ENCODE measurements at regions not wholly inside any gene's neighbourhood (a gene's known extent, or its start where the extent isn't known, plus 50 kb on each side); places are given as distances from the start of the nearest gene placed in this dataset.
A peak's percentile ranks its signal among the peaks of the same experiment; 100 is the strongest.
"Not testable (repeated sequence)": the region's sequence is repeated elsewhere in the genome, so short reads cannot be mapped to it uniquely, and the experiment has no call there.

GRCh38 chr1:238999944-239000343 lies 386.4 kb upstream of the CHRM3 start:
- no peak for DNase-seq

DNA sequence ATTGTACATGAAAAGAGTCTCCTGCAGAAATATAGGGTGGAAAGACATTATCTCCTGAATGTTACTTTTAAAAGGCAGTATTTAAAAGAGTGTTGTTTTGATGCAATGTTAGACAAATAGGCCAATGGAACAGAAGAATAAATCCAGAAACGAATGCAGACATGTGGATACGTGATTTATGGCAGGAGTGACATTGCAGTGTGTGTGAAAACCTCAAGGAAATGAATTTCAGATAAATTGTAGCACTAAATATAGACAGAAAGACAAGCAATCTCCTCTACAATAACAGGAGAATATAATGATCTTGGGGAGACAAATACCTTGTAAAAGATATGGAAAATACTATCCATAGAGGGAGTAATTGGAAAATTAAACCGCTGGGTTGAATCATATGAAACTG lies 387.8 kb upstream of the CHRM3 start:
- DNase-seq, result no peak

DNA sequence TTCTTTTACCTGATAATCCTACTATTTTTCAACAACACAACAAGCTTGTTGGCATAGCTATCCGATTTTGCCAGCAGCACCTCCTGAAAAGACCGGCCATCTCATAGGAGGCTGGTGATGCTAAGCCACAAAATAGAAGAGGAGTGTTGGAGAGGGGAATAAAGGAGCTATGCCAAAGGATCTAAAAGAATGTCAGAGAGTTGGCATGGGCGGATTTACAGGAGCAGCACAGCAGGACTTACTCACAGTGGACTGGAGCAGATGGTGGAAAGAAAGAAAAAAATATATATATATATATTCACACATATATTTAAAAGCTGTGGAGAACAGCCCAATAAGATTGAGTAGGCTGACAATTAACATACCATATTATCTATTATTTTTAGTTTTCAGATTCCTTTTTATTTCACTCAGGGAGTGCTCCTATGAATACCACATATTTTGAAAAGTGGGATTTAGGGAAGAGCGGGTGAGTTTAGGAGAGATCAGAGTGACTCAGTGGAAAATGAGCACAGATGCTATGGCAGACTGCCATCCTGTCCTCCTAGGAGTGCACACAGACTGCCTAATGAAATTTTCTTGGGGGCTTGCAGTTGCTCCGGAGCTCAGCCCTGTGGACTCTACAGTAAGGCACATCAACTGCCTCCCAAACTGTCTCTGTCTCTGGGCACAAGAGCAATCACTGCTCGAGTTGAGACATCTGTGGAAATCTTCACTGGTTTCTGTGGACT lies 394.4 kb upstream of the CHRM3 start:
- peak; percentile 14 for DNase-seq

DNA sequence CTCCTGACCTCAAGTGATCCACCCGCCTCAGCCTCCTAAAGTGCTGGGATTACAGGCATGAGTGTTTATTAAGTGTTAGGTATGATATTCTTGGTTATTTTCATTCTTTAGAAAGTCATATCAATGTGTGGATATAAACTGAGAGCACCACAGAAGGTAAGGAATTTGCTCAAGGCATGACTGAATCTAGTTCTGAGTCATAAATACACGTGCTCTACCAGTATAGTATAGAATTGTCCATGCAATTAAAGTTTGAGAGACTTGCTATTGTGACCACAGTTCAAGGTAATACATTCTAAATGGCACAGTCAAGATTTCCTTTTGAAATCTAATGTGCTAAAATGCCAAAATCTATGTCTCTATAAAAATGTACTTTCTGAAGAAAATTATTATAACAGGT lies 401.1 kb upstream of the CHRM3 start:
- no peak for DNase-seq

GRCh38 chr1:238982736-238983135 lies 403.6 kb upstream of the CHRM3 start:
- DNase-seq, result no peak

DNA sequence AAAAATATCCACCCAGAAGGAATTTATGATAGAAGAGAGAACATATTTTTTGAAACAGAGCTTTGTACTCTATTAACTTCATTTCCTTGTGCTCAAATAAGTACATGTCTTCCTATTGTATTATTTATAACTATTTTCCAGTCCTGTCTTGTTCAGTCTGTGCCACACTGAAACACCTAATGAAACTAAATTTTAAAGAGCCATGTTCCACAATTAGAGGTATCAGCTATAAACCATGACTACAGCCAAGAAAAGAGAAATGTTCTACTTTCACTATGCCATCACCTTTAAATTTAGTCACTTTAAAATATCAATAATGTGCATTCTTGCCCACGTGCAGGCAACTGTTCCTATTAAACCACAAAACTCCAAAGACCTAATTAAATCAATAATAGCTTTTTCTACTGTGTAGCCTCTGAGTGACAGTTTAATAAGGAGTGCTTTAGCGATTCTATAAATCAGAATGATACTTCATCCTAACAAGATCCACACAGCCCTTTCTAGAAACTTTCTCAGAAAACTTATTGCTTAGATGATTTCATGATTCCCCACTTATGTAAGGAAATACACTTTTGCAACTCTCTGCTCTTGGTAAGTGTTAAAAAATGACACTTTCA lies 404.9 kb upstream of the CHRM3 start:
- DNase-seq, result no peak

DNA sequence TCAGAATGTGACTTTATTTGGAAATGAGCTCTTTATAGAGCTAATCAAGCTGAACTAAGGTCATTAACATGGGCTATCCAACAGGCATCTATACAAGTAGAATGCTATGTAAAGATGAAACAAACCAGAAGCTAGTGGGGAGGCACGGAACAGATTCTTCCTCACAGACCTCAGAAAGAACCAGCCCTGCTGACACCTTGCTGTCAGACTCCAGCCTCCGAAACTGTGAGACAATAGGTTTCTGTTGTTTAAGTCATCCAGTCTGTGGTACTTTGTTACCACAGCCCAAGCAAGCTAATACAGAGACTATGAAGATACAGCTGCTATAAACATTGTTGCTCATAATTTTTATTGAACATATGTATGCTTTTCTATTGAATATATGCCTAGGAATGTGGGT lies 406.3 kb upstream of the CHRM3 start:
- DNase-seq, result no peak

DNA sequence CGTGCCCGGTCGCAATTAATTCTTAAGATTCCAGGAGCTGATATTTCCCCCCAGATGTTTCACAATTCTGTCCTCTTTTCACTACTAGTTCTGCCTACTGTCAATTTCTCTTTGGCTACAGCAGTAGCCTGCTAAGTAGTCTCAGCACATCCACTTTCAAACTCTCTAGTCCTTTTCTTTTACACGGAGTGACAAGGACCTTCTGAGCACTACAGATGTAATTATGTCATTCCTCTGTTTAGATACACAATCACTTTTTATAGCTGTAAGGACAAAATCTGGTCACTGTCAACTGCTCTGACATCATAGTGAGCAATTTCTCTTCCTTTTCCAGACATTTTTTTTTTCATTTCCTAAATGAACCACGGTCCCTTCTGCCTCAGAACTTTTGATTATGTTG lies 421.7 kb upstream of the CHRM3 start:
- no peak for DNase-seq

DNA sequence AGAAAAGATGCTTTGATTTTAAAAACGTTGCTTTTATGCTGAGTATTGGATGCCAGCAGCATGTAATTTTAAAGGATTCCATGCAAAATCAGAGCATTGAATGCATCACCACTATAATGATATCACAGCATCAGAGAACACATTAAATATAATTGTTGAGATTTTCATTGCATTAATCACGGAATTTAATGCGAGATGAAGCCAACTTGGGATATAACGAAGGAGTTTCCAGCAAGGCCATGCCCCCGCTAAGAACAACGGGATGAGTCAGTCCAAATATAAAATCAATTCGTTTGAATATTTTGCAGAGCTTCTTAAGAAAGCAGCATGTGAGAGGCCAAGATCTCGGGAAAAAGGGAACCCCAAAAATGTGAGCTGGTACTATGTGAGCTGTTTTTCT lies 423.4 kb upstream of the CHRM3 start:
- DNase-seq, result no peak

DNA sequence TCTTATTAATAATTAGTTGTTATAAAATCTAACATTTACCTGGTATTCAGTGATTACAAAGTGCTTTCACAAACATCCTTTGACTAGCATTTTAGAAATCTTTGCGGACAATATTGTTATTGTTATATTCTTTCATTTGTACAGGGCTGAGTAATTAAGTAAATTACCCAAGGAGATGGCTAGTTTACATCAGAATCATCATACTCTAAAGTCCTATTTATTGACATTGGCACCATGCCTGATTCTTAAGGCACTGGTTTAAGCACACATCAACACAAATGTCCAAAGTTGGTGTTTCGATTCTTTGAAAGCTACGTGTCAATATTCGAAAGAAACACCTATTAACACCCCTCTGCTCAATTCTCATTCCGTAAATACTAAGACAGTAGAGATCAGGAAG lies 424.6 kb upstream of the CHRM3 start:
- no peak for DNase-seq

DNA sequence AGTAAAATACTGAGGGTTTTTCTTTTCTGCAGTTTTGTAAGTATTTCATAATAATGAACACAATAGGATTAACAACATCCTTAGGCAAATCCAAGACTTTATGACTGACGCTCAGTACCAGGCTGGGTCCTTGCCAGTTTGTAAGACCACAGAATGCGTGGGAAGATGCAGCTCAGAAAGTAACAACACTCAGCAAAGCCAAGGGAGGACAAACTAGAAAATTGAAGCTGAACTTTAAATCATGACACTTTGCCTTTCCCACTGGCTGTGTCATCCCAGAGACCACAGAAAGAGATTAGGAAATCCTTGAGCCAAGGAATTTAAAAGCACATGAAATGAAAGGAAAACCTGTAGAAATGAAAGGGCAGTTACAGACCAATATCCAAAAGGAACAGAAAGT lies 426.3 kb upstream of the CHRM3 start:
- DNase-seq, result no peak

DNA sequence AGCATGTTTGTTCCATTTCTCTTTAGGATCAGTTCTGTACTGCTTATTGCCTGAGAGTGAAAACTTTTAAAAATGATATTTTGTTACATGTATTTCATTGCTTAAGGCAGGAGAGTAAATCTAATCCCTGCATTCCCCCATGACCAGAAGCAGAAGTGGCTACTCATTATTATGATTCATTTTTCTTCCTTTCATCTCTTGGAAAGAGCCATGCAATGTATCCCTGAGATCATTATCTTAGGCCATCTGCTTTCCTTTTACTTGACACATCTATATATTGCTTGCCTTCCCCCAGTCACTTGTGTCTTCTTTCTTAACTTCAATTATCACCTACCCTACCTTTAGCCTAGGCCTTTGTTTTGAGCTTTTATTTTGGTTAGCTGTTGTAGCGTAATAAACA lies 430.4 kb upstream of the CHRM3 start:
- DNase-seq, result no peak

DNA sequence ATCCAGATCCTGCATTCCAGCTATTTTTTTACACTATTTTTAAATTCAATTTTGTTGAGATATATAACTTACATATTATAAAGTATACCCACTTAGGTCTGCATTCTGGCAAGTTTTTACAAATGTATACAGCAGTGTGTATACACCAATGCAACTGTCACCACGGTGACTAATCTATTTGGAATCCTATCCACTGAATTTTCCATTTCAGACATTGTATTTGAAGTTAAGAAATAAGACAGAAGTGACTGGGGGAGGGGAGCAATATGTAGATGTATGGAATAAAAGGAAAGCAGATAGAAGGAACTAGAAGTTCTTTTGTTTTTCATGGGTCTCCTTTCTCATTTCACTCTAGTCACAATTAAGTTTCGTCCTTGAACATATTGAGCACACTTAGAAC lies 431.5 kb upstream of the CHRM3 start:
- no peak for DNase-seq

- no peak for DNase-seq
These were observed 432.8 kb upstream of the CHRM3 start for GRCh38 chr1:238953448-238954010.

DNA sequence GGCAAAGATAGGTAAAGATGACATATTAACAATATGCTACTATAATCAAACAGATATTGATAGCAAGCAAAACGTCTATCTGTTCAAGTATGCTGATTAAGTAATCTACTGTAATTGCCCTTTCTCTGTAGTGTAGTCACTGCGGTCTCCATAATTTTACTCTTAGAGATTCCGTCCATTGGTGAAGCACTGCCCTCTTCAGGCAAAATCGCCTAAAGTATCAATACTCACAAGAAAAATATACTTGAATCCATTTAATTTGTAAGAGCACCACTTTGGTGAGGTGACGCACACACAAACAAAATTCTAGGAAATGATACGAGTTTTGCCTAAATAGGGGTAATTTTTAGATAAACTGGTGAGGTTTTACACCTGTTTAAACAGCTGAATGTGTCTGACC lies 434.6 kb upstream of the CHRM3 start:
- peak; percentile 1 for DNase-seq

DNA sequence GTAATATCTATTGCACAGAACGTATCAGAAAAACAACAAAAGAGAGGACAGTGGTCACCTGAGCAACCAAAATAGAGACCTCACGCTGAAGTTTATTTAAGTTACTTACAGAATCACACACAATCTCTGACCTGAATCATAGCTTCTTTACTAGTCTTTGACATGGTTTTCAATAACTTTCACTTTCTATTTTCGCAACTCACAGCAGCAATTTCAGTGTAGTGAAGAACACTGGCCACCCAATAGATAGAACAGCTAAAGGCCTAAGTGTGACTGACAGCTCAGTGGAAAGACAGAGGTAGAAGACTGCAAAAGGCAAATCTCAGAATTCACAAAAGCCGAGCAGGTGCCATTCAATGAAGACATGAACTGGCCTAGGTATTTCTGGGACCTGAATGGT lies 435.6 kb upstream of the CHRM3 start:
- no peak for DNase-seq

DNA sequence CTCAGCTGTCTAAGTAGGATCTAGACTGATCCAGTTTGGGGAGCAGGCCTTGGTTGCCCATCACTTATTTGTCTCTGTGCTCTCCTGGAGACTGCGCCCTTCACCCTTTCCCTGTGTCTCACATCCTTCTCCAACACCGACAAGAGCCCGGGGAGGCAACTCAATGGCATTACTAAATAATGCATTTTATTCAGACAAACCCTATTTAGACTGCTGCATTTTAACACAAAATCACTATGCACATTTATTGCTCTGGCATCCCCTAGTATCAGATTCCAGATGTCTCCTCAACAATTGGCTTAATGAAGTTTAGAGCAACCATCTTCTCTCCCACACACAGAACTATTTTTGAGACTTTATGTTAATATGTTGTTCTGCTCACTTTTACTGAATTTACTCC lies 436.4 kb upstream of the CHRM3 start:
- no peak for DNase-seq

- DNase-seq, result no peak
These were observed 442.3 kb upstream of the CHRM3 start for GRCh38 chr1:238944028-238944427.

GRCh38 chr1:238927899-238928298 lies 458.5 kb upstream of the CHRM3 start:
- DNase-seq, result no peak

DNA sequence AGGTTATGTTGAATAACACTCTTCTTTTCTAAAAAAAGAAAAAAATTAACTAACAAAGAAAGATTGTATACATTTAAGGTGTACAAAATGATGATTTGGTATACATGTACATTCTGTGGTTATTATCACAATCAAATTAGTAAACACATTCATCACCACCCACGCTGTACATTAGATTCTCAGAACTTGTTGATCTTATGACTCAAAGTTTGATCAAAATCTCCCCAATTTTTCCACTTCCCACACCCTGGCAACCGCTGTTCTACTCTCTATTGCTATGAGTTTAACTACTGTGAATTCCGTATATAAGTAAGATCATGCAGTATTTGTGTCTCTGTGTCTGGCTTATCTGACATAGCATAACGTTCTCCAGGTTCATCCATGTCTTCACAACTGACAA lies 469.5 kb upstream of the CHRM3 start:
- no peak for DNase-seq

DNA sequence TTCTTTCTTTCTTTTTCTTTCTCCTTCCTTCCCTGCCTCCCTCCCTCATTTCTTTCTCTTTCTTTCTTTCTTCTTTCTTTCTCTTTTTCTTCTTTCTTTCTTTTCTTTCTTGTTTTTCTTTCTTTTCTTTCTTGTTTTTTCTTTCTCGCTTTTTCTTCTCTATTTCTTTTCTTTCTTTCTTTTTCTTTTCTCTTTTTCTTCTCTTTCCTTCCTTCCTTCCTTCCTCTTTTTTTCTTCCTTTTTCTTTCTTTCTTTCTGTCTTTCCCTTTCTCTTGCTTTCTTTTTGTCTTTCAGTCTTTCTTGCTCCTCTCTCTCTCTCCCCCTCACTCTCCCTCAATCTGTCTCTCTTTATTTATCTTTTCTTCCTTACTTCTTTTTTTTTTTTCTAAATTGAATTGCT lies 472.0 kb upstream of the CHRM3 start:
- no peak for DNase-seq

- no peak for DNase-seq
These were observed 473.2 kb upstream of the CHRM3 start for GRCh38 chr1:238913210-238913609.

- no peak for DNase-seq
These were observed 474.2 kb upstream of the CHRM3 start for GRCh38 chr1:238912148-238912547.

DNA sequence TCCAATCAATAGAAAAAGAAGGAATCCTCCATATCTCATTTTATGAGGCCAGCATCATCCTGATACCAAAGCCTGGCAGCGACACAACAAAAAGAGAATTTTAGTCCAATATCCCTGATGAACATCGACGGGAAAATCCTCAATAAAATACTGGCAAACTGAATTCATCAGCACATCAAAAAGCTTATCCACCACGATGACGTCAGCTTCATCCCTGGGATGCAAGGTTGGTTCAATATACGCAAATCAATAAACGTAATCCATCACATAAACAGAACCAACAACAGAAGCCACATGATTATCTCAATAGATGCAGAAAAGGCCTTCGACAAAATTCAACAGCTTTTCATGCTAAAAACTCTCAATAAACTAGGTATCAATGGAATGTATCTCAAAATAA lies 483.6 kb upstream of the CHRM3 start:
- not testable (repeated sequence) for DNase-seq
